ENCODE measurements at regions not wholly inside any gene's neighbourhood (a gene's known extent, or its start where the extent isn't known, plus 50 kb on each side); places are given as distances from the start of the nearest gene placed in this dataset.

GRCh38 chr4:59700651-59701050 lies 1499.5 kb upstream of the ADGRL3 start:
- TF ChIP-seq CTCF (IDR thresholded peaks at IDR 0.05), result no peak
- TF ChIP-seq POLR2A (IDR thresholded peaks at IDR 0.05), result no peak
